HG03095 (cell line): ENCODE measurements at regions not wholly inside any gene's neighbourhood (a gene's known extent, or its start where the extent isn't known, plus 50 kb on each side); places are given as distances from the start of the nearest gene placed in this dataset.

Source experiments
- ATAC-seq: cut with Tn5 transposase; IDR thresholded peaks from one replicate; pipeline ENCODE4 v1.9.1; 2021; ENCODE audit warnings: moderate library complexity; ENCODE audit not compliant: unreplicated experiment

- no peak for ATAC-seq
Observed at GRCh38 chr10:31647861-31648260, 280.8 kb downstream of the ARHGAP12 start.

- no peak for ATAC-seq
Observed at GRCh38 chr10:31646519-31646918, 282.1 kb downstream of the ARHGAP12 start.

GRCh38 chr10:31645786-31646185 lies 282.8 kb downstream of the ARHGAP12 start:
- ATAC-seq: no peak

- no peak for ATAC-seq
Observed at GRCh38 chr10:31644931-31645633, 283.5 kb downstream of the ARHGAP12 start.

- no peak for ATAC-seq
Observed at GRCh38 chr10:31642281-31642680, 286.4 kb downstream of the ARHGAP12 start.

GRCh38 chr10:31635415-31636065 lies 293.1 kb downstream of the ARHGAP12 start:
- no peak for ATAC-seq

GRCh38 chr10:31635009-31635408 lies 293.6 kb downstream of the ARHGAP12 start:
- ATAC-seq: no peak

- ATAC-seq: no peak
Observed at GRCh38 chr10:31630861-31631567, 297.6 kb downstream of the ARHGAP12 start.

GRCh38 chr10:31625566-31625965 lies 303.1 kb downstream of the ARHGAP12 start:
- no peak for ATAC-seq

GRCh38 chr10:31624611-31625010 lies 304.0 kb downstream of the ARHGAP12 start:
- ATAC-seq: no peak

GRCh38 chr10:31623947-31624346 lies 304.7 kb downstream of the ARHGAP12 start:
- no peak for ATAC-seq

GRCh38 chr10:31623466-31623865 lies 304.4 kb downstream of the ZEB1 start:
- ATAC-seq: no peak

GRCh38 chr10:31622978-31623377 lies 304.0 kb downstream of the ZEB1 start:
- ATAC-seq: no peak

GRCh38 chr10:31621733-31622132 lies 302.7 kb downstream of the ZEB1 start:
- no peak for ATAC-seq

GRCh38 chr10:31620226-31621151 lies 301.5 kb downstream of the ZEB1 start:
- ATAC-seq: no peak

- ATAC-seq: no peak
Observed at GRCh38 chr10:31619531-31620061, 300.6 kb downstream of the ZEB1 start.

GRCh38 chr10:31618541-31619291 lies 299.7 kb downstream of the ZEB1 start:
- no peak for ATAC-seq

GRCh38 chr10:31617757-31618156 lies 298.7 kb downstream of the ZEB1 start:
- no peak for ATAC-seq

- ATAC-seq: no peak
Observed at GRCh38 chr10:31617133-31617532, 298.1 kb downstream of the ZEB1 start.

- ATAC-seq: no peak
Observed at GRCh38 chr10:31615129-31615528, 296.1 kb downstream of the ZEB1 start.
